GM21360 (cell line): ENCODE measurements at regions not wholly inside any gene's neighbourhood (a gene's known extent, or its start where the extent isn't known, plus 50 kb on each side); places are given as distances from the start of the nearest gene placed in this dataset.
"Not testable (repeated sequence)": the region's sequence is repeated elsewhere in the genome, so short reads cannot be mapped to it uniquely, and the experiment has no call there.

Experiments used
- ATAC-seq: cut with Tn5 transposase; IDR thresholded peaks from one replicate; pipeline ENCODE4 v1.9.1; 2021; ENCODE audit warnings: mild to moderate bottlenecking, moderate library complexity; ENCODE audit not compliant: unreplicated experiment

DNA sequence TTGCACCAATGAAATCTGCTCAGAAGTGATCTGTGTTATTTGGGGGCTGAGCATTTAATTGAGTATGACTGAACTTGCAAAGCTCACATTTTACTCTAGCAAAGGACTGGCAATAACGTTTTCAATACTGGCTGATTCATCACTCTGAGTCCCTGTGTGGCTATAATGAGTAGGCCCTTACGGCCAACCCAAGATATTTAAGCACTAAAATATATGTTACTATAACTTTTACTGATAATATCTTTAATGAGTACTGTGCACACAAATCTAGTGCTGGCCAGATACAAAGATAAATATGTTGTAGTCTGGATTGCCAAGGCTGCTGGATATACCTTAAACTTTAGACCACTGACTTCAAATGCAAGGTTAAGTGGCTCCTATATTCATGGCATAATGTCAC lies 436.4 kb upstream of the KCNMB2 start:
- ATAC-seq, result no peak

DNA sequence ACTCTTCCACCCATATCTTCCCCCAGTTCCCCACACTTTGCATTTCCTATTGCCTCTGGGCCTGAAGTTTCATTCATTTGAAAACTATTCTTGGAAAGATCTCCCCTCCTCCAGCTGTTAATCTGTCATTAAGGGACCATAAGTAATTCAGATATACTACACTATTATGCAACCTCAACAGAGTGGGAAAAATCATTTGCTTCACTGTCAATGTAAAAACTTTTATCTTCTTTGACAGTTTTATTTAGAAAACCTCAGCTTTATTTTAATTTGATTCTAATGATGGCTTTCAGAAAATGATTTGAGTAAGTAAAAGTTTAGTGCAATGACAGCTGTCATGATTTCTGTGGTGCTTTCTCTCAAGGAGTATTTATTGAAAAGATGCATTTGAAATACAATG lies 435.3 kb upstream of the KCNMB2 start:
- ATAC-seq, result no peak

DNA sequence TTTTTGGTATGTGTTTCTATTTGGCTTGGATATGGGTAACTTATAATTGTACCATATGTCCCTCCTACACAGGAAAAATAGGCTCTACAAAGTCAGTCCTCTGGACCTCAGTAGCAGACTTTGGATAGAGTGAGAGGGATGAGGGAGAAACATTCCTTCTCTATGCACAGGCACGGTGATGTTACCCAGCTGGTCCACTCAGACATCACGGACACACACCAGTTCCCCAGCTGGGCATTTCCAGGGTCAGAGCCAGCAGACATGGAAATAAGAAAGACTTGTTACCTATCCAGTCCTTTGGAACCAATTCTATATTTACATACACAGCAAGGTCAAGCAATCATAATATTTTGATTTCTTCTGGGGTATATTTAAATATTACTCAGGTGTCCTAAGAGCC lies 433.1 kb upstream of the KCNMB2 start:
- no peak for ATAC-seq

DNA sequence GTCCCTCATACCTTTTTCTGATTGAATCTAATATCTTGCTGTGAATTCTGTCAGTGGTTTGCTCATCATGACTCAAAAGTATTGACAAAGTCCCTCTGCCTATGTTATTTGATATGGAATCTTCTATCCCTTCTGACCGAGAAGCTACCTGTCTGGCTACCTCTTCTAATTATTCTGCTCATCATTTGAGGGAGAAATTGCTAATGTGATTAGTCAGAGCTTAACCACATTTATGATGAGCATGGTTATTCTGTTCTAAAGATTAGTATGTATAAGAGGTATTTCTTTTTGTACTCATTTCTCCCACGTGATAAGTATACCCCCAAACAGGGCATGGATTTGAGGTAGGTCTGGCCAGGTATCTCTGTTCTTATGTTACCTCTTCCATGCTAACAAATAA lies 428.4 kb upstream of the KCNMB2 start:
- ATAC-seq, result no peak

DNA sequence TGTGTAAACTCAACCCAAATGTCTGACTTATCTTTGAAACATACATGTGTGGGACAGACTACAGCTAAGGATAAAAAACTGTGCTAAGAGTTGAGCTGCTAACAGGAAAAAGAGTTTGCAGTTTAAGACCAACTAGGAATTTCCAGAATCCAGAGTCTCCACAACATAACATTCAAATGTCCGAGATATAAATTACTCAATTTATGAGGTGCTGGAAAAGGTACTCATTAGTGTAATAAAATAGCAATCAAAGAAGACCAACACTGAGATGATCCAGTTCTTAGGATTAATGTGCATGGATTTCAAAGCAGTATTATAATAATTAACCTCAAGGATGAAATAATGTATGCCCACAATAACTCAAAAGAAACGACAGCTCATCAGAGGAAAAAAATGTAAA lies 426.5 kb upstream of the KCNMB2 start:
- ATAC-seq, result no peak

DNA sequence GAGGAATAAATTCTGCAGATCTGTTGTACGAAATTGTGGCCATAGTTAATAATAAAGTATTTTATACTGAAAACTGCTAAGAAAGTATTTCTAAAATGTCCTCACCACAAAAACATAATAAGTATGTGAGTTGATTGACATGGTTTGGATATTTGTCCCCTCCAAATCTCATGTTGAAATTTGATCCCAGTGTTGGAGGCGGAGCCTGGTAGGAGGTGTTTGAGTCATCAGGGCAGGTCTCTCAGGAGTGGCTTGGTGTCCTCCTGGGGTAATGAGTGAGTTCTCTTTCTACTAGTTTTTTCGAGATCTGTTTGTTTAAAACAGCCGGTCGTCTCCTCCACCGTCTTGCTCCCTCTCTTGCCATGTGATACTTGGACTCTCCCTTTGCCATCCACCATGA lies 424.1 kb upstream of the KCNMB2 start:
- ATAC-seq, result no peak

DNA sequence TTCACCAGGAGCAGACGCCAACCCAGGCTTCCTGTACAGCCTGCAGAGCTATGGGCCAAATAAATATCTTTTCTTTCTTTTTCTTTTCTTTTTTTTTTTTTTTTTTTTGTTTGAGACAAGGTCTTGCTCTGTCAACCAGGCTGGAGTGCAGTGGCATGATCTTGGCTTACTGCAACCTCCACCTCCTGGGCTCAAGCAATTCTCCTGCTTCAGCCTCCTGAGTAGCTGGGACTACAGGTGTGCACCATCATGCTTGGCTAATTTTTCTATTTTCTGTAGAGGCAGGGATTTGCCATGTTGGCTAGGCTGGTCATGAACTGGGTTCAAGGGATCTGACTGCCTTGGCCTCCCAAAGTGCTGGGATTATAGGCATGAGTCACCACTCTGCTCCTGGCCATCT lies 423.7 kb upstream of the KCNMB2 start:
- ATAC-seq, result not testable (repeated sequence)

DNA sequence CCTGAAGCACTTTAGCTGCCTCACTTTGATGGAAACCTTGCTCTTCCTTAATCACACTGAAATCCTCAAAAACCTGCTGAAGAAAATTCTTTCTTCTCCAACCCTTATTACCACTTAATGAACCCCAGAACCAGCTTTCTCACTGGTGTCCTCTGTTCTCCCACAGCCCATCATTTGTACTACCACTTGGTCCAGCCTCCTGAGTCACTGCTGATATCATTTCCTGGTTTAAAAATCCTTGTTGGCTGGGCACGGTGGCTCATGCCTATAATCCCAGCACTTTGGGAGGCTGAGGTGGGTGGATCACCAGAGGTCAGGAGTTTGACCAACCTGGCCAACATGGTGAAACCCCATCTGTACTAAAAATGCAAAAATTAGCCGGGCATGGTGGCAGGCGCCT lies 418.6 kb upstream of the KCNMB2 start:
- ATAC-seq, result no peak

DNA sequence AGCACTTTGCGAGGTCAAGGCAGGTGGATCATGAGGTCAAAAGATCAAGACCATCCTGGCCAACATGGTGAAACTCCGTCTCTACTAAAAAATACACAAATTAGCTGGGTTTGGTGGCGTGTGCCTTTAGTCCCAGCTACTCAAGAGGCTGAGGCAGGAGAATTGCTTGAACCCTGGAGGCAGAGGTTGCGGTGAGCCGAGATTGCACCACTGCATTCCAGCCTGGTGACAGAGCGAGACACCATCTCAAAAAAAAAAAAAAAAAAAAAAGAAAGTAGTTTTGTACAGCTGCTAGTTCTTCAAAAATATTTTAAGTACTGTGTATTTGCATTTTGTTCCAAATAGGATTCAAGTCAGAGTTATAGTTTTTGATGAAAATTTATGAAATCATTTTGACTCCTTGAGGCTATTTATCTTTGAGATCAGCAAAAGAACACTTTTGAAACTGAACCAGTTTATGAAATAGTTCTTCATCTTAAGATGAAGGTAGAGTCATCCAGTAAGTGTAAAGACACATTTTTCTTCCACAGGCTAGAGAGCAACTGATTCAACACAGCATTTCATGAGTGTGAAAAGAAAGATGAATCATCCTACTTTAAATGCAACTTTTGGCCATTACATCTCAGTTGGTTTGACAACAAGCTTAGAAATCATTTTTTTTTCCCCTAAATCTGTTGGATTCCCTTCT lies 416.5 kb upstream of the KCNMB2 start:
- not testable (repeated sequence) for ATAC-seq

DNA sequence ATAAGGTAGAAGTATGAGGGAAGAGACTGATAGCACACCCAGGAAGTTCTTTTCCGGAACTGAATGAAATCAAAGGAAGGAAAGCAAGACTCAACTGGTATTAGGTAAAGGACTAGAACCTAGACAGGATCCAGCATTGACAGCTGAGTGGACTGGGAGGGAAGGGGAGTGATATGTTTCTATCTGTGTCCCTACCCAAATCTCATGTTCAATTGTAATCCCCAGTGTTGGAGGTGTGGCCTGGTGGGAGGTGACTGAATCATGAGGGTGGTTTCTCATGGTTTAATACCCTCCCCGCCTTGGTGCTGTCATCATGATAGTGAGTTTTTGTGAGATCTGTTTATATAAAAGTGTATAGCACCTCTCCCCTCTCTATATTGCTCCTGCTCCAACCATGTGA lies 415.9 kb upstream of the KCNMB2 start:
- ATAC-seq, result no peak

DNA sequence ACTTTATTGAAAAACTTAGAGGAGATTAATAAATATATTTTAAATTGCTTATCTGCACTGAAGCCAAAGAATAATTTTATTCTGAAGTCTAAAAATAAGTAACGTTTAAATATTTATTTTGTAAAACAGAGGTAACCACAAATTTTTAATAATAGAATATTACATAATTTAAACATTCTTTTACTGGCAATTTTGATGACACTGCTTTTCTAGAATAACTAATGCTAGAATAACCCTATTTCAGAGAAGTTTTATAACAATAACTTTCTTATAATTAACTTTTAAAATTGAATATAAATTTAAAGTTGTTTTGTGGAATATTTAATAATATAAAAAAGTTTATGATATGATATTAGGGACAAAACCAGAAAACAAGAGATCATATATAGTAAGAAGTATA lies 409.6 kb upstream of the KCNMB2 start:
- no peak for ATAC-seq

DNA sequence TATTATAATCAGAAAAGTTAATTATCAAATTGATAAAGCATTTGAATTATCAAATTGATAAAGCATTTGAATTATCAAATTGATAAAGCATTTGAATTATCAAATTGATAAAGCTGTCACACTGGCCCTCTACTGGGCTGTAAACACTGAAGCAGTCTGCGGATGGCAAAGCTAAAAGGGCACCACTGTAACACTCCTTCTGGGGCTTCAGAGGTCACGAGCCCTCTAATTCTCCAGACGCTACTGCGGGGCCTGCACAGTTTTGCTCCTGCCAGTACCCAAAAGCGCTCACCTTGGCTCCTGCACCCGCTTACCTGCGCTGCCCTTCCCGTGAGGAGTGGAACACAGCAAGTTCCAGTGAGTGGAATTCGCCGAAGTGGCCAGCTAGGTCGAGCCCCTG lies 409.0 kb upstream of the KCNMB2 start:
- no peak for ATAC-seq

DNA sequence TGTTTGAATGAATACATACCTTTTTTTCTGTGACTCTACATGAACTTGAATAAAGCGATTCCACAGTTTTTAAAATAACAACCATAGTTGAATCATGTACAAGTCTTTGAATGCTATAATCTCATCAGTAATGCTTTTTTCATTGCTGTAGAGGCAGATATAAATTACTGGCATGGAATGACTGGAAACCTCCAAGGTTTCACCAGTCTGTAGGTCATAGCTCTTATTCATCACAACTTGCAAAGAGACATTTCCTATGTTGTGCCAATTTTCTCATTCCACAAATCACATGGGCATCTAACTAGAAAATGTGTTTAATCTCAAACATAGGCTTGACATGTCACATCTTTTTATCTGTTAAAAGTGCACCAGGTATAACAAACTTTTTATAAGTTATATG lies 407.1 kb upstream of the KCNMB2 start:
- no peak for ATAC-seq

DNA sequence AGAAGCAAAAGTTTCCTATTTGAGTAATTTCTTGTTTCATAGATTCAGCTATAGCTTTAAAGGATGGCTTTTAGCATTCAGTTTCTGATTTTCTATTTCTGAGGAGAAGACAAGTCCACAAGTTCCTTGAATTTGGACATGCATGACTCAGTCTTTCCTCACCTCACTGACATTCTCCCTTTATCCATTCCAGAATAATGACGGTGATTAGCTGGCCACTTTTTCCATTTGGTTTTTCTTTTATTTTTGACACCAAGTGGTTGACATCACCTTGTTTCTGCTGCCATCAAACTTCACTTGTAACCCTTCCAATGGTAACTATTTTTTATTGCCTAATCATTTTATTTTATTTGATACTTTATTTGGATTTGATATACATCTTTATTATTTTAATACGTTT lies 404.4 kb upstream of the KCNMB2 start:
- ATAC-seq, result no peak

DNA sequence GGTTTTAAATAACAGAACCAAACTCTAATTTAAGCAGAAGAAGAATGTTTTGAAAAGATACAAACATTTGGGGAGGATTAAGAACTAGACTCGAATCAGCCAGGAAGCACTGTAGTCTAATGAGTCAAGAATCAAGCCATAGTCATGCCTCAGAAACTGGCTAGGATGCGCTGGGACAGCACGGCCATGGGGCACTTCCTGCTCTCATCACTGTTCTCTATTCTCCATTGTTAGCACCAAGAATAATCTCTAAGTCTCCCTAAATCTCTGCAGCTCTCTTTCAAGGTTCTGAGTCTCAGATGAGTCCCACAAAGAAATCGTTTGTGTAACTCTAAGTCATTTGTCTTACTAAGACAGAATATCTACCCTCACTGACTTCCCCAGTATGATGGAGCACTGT lies 399.0 kb upstream of the KCNMB2 start:
- no peak for ATAC-seq

DNA sequence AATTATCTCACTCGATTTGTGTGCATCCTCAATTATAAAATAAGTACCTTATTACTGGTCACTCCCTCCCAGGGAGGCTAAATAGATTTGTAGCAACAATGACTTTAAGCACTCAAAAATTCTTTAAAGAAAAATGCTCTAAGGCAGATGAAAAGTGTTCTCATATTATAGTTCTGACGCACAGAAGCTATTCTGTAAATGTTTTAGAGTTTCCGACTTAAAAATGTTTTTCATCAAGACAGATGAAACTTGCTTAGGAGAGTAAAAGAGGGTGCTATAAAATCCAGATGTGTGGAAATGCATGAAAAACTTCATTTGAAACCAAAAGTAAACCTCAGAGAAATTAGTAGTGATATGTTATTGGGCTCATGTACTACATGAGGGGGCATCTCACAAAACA lies 398.4 kb upstream of the KCNMB2 start:
- no peak for ATAC-seq

DNA sequence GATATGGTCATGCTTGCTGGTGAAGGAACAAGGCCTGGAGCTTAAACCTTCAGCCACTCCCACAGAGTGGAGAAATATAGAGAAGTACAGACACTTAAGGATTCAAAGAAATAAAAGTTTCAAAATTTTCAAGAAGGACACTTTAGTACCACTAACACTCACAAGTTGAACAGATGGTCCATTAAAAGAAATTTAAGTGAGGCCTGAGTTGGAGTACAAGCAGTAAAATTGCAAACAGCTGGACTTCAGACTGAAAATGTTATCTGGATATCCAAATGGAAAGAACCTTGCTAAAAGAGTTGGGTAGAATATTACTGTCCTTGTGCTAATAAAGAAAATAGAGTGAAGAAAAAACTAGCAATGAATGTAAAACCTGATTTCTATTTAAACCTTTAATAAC lies 397.1 kb upstream of the KCNMB2 start:
- ATAC-seq, result no peak

DNA sequence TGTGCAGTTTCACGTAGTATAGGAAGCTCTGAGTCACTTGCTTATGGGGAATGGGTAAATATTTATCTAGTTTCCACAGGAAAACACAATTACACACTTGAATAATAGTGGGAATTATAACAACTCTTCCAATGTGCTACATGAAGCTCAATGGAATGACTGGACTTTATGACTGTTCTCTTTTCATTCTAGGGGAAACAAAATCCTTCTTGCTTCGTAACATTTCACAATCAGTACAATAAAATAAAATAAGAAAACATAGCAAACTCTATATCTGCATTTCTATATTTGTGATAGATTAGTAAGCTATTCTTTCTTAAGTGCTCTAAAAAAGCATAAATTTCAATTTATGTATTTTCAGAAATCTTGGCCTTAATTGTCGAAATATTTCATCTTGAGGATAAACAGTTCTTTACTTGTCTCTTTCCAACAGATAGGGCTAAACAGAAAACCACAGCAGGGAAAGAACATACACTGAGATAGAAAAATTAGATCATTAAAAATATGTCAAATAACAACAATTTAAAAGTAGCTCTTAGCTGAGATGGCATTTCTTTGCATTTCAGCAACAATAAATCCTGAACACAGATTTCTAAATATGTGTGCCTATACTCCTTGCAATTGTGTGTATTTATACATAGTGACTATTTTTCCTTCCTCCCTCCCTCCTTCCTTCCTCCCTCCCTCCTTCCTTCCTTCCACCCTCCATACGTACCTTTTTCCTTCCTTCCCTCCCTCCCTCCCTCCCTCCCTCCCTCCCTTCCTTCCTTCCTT lies 395.5 kb upstream of the KCNMB2 start:
- ATAC-seq, result no peak

DNA sequence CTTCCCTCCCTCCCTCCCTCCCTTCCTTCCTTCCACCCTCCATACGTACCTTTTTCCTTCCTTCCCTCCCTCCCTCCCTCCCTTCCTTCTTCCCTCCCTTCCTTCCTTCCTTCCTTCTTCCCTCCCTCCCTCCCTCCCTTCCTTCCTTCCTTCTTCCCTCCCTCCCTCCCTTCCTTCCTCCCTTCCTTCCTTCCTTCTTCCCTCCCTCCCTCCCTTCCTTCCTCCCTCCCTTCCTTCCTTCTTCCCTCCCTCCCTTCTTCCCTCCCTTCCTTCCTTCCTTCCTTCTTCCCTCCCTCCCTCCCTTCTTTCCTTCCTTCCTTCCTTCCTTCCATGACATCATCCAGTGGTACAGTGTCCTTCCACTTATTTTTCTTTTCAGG lies 394.9 kb upstream of the KCNMB2 start:
- not testable (repeated sequence) for ATAC-seq

DNA sequence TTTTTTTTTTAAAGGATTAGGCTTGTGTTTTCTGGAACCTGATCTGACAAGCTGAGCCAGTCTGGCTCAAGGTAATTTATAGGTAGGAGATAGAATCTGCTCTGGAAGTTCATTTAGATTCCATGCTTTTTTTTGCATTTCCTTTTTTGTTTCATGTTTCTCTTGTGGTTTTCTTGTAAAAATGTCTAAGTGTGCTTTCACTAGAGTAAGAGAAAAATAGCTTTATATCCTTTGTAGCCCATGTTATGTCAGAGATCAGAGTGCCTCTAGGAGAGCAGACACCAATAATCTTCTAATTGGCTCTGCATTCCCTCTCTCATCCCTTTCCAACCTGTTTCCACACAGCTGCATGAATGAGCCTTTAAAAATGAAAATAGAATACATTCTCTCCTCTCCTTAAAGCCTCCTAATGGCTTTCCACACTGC lies 389.8 kb upstream of the KCNMB2 start:
- no peak for ATAC-seq

DNA sequence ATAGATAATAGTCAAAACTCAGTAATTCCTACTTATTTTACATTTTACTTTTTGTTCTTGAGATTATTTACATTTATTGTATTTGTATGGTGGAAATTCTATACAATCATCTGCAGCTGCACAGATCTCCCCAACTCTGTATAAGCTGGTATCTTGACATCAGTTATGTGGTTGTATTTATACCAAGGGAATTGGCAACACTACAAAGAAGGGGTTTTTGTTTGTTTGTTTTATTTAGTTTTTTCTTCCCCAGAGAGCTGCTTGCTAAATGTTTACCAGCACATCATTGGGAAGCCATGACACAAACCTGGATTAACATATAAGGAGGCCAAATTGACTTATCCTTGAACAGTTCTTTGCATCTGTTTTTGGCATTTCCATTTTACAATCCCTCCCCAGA lies 389.2 kb upstream of the KCNMB2 start:
- no peak for ATAC-seq

DNA sequence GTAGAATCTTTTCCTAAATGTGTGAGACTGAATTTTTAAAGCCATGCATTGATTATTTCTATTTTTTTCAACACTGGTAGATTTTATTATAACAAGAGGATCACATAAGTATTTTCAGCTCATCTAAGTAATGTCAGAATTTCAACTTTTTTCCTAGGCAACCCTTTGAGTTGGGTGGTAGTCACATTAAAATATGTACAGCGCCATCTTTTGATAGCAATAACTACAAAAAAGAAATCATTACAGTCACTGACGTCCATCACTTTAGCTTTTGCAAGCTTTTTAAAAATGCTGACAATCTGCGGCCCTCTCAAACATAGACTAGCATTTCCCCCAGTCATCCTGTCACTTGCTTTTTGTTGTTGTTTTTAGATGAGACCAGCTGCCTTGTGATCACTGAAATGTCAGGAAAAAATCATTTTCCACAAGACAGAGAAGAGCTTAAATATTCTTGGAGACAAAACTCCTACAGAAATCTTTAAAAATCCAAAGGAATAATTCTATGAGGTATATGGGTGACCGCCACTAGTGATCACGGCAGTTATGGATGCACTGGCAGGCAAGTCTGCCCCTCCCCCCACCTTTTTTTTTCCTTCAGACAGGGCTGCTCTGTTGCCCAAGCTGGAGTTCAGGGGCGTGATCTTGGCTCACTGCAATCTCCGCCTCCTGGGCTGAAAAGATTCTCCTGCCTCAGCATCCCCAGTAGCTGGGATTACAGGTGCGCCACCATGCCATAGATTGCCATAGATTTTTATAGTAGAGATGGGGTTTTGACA lies 384.0 kb upstream of the KCNMB2 start:
- ATAC-seq, result no peak
